NCI-H226 (cell line): ENCODE measurements at regions not wholly inside any gene's neighbourhood (a gene's known extent, or its start where the extent isn't known, plus 50 kb on each side); places are given as distances from the start of the nearest gene placed in this dataset.
"Not testable (repeated sequence)": the region's sequence is repeated elsewhere in the genome, so short reads cannot be mapped to it uniquely, and the experiment has no call there.

Experiments used
- DNase-seq: peaks from one replicate; pipeline ENCODE4 v3.0.0-alpha.2; 2015

GRCh38 chr3:147153830-147154539, 252.4 kb downstream of the ZIC4 start:
- DNase-seq: no peak

GRCh38 chr3:147152476-147152875, 253.9 kb downstream of the ZIC4 start:
- DNase-seq: no peak

- no peak for DNase-seq
These were observed 264.6 kb downstream of the ZIC4 start for GRCh38 chr3:147141516-147142288.

- no peak for DNase-seq
These were observed 267.0 kb downstream of the ZIC4 start for GRCh38 chr3:147139341-147139740.

GRCh38 chr3:147132168-147132567, 274.2 kb downstream of the ZIC4 start:
- DNase-seq: no peak

- no peak for DNase-seq
These were observed 275.9 kb downstream of the ZIC4 start for GRCh38 chr3:147130461-147130860.

- no peak for DNase-seq
These were observed 276.7 kb downstream of the ZIC4 start for GRCh38 chr3:147129665-147130064.

GRCh38 chr3:147122350-147122749, 284.0 kb downstream of the ZIC4 start:
- DNase-seq: no peak

- DNase-seq: no peak
These were observed 286.4 kb downstream of the ZIC4 start for GRCh38 chr3:147119989-147120388.

GRCh38 chr3:147119346-147119745, 287.0 kb downstream of the ZIC4 start:
- no peak for DNase-seq

GRCh38 chr3:147118611-147119010, 287.7 kb downstream of the ZIC4 start:
- no peak for DNase-seq

GRCh38 chr3:147117631-147118030, 288.7 kb downstream of the ZIC4 start:
- DNase-seq: no peak

- DNase-seq: peak; percentile 95
These were observed 292.9 kb downstream of the ZIC4 start for GRCh38 chr3:147113293-147114044.

GRCh38 chr3:147099076-147099475, 307.3 kb downstream of the ZIC4 start:
- DNase-seq: no peak

GRCh38 chr3:147090461-147090860, 315.9 kb downstream of the ZIC4 start:
- peak; percentile 43 for DNase-seq

GRCh38 chr3:147089286-147089685, 317.1 kb downstream of the ZIC4 start:
- DNase-seq: no peak

- not testable (repeated sequence) for DNase-seq
These were observed 346.8 kb downstream of the ZIC4 start for GRCh38 chr3:147059500-147059899.

GRCh38 chr3:147049821-147050220, 356.5 kb downstream of the ZIC4 start:
- DNase-seq: no peak

- no peak for DNase-seq
These were observed 357.0 kb downstream of the ZIC4 start for GRCh38 chr3:147049305-147049704.

GRCh38 chr3:147046916-147047315, 359.4 kb downstream of the ZIC4 start:
- no peak for DNase-seq

GRCh38 chr3:147038481-147038880, 367.9 kb downstream of the ZIC4 start:
- DNase-seq: no peak

- no peak for DNase-seq
These were observed 372.0 kb downstream of the ZIC4 start for GRCh38 chr3:147034359-147034758.

- no peak for DNase-seq
These were observed 376.1 kb downstream of the ZIC4 start for GRCh38 chr3:147030274-147030673.

- DNase-seq: no peak
These were observed 391.0 kb downstream of the ZIC4 start for GRCh38 chr3:147015334-147015733.
